ENCODE measurements at regions not wholly inside any gene's neighbourhood (a gene's known extent, or its start where the extent isn't known, plus 50 kb on each side); places are given as distances from the start of the nearest gene placed in this dataset.

GRCh38 chr5:145465474-145466263, 369.5 kb downstream of the PRELID2 start (continued):
- TF ChIP-seq, protein P1, sequence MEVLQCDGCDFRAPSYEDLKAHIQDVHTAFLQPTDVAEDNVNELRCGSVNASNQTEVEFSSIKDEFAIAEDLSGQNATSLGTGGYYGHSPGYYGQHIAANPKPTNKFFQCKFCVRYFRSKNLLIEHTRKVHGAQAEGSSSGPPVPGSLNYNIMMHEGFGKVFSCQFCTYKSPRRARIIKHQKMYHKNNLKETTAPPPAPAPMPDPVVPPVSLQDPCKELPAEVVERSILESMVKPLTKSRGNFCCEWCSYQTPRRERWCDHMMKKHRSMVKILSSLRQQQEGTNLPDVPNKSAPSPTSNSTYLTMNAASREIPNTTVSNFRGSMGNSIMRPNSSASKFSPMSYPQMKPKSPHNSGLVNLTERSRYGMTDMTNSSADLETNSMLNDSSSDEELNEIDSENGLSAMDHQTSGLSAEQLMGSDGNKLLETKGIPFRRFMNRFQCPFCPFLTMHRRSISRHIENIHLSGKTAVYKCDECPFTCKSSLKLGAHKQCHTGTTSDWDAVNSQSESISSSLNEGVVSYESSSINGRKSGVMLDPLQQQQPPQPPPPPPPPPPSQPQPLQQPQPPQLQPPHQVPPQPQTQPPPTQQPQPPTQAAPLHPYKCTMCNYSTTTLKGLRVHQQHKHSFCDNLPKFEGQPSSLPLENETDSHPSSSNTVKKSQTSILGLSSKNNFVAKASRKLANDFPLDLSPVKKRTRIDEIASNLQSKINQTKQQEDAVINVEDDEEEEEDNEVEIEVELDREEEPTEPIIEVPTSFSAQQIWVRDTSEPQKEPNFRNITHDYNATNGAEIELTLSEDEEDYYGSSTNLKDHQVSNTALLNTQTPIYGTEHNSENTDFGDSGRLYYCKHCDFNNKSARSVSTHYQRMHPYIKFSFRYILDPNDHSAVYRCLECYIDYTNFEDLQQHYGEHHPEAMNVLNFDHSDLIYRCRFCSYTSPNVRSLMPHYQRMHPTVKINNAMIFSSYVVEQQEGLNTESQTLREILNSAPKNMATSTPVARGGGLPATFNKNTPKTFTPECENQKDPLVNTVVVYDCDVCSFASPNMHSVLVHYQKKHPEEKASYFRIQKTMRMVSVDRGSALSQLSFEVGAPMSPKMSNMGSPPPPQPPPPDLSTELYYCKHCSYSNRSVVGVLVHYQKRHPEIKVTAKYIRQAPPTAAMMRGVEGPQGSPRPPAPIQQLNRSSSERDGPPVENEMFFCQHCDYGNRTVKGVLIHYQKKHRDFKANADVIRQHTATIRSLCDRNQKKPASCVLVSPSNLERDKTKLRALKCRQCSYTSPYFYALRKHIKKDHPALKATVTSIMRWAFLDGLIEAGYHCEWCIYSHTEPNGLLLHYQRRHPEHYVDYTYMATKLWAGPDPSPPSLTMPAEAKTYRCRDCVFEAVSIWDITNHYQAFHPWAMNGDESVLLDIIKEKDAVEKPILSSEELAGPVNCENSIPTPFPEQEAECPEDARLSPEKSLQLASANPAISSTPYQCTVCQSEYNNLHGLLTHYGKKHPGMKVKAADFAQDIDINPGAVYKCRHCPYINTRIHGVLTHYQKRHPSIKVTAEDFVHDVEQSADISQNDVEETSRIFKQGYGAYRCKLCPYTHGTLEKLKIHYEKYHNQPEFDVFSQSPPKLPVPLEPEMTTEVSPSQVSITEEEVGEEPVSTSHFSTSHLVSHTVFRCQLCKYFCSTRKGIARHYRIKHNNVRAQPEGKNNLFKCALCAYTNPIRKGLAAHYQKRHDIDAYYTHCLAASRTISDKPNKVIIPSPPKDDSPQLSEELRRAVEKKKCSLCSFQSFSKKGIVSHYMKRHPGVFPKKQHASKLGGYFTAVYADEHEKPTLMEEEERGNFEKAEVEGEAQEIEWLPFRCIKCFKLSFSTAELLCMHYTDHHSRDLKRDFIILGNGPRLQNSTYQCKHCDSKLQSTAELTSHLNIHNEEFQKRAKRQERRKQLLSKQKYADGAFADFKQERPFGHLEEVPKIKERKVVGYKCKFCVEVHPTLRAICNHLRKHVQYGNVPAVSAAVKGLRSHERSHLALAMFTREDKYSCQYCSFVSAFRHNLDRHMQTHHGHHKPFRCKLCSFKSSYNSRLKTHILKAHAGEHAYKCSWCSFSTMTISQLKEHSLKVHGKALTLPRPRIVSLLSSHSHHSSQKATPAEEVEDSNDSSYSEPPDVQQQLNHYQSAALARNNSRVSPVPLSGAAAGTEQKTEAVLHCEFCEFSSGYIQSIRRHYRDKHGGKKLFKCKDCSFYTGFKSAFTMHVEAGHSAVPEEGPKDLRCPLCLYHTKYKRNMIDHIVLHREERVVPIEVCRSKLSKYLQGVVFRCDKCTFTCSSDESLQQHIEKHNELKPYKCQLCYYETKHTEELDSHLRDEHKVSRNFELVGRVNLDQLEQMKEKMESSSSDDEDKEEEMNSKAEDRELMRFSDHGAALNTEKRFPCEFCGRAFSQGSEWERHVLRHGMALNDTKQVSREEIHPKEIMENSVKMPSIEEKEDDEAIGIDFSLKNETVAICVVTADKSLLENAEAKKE (CRISPR knock-in tag; IDR thresholded peaks at IDR 0.05) = no peak
- TF ChIP-seq CREB1 (CRISPR knock-in tag; IDR thresholded peaks at IDR 0.05; ENCODE audit: low read depth) (no peak), POLR2AphosphoS5 (IDR thresholded peaks at IDR 0.05; ENCODE audit: low read depth) (no peak), EZH2 (IDR thresholded peaks at IDR 0.05; ENCODE audit: low read depth, unreplicated experiment) (no peak), NANOG (IDR thresholded peaks at IDR 0.05; ENCODE audit: borderline replicate concordance) (no peak), ZNF114 (CRISPR knock-in tag; IDR thresholded peaks at IDR 0.05) (no peak)

DNA sequence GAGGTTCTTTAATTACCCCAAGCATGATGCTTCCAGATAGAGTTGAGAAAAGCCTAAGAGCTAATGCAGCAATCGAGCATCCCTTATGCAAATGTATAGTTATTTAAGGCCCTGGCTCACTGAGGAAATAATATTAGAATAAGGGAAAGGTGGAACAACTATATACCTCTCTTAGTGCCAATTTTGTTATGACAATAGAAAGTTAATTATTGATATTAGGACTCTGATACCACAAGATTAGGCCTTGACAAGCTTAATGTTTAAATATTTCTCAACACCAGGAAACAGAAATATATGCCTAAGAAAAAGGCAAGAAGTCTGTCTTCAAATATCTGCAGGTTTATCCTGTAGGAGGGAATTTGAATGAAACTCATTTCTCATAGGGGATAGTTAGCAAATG, 371.0 kb downstream of the PRELID2 start:
- H3K36me3 Mint-ChIP-seq (ENCODE audit: low read depth) = no peaks in the 10 kb centered on the region
- no peaks in the 10 kb centered on the region for H3K79me2 ChIP-seq (replicated peaks; ENCODE audit: insufficient read depth)
- no peak overlapping the region for H3K4me3 ChIP-seq
- ATAC-seq (no peak), DNase-seq (ENCODE audit: low spot score) (no peak)
- H3K4me1 ChIP-seq (ENCODE audit: insufficient read depth) = no peaks in the 10 kb centered on the region
- no peaks in the 10 kb centered on the region for H3K36me3 ChIP-seq (ENCODE audit: insufficient read depth)
- no peak overlapping the region for H3K27ac ChIP-seq (ENCODE audit: low read depth)
- no peak overlapping the region for H3K27ac Mint-ChIP-seq
- no peak overlapping the region for H3K4me2 ChIP-seq
- H2AFZ ChIP-seq = no peak overlapping the region
- H3K4me1 Mint-ChIP-seq = no peaks in the 10 kb centered on the region
- H3K4me3 Mint-ChIP-seq = no peak overlapping the region
- no peaks in the 10 kb centered on the region for H3F3A ChIP-seq (replicated peaks; ENCODE audit: low read depth)
- H3K27me3 Mint-ChIP-seq (ENCODE audit: insufficient read depth, low read depth, poor library complexity) = no peaks in the 10 kb centered on the region
- no peaks in the 10 kb centered on the region for H3K9me3 Mint-ChIP-seq
- H4K20me1 ChIP-seq (replicated peaks; ENCODE audit: insufficient read depth) = no peaks in the 10 kb centered on the region
- 0 out of 2 replicates have a peak, but pooled peaks cover 5% of the 10 kb centered on the region for H3K9me2 ChIP-seq (ENCODE audit: insufficient read depth)
- no peaks in the 10 kb centered on the region for H3K27me3 ChIP-seq (ENCODE audit: insufficient read depth)
- TF ChIP-seq, protein P2, sequence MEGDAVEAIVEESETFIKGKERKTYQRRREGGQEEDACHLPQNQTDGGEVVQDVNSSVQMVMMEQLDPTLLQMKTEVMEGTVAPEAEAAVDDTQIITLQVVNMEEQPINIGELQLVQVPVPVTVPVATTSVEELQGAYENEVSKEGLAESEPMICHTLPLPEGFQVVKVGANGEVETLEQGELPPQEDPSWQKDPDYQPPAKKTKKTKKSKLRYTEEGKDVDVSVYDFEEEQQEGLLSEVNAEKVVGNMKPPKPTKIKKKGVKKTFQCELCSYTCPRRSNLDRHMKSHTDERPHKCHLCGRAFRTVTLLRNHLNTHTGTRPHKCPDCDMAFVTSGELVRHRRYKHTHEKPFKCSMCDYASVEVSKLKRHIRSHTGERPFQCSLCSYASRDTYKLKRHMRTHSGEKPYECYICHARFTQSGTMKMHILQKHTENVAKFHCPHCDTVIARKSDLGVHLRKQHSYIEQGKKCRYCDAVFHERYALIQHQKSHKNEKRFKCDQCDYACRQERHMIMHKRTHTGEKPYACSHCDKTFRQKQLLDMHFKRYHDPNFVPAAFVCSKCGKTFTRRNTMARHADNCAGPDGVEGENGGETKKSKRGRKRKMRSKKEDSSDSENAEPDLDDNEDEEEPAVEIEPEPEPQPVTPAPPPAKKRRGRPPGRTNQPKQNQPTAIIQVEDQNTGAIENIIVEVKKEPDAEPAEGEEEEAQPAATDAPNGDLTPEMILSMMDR (conservative IDR thresholded peaks at IDR 0.05; ENCODE audit: low read depth in 2 of 2) = no peak
- TF ChIP-seq, protein P3, sequence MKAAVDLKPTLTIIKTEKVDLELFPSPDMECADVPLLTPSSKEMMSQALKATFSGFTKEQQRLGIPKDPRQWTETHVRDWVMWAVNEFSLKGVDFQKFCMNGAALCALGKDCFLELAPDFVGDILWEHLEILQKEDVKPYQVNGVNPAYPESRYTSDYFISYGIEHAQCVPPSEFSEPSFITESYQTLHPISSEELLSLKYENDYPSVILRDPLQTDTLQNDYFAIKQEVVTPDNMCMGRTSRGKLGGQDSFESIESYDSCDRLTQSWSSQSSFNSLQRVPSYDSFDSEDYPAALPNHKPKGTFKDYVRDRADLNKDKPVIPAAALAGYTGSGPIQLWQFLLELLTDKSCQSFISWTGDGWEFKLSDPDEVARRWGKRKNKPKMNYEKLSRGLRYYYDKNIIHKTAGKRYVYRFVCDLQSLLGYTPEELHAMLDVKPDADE (IDR thresholded peaks at IDR 0.05) = no peak
- TF ChIP-seq STAT1 (IDR thresholded peaks at IDR 0.05; ENCODE audit: unreplicated experiment) = no peak

Data from GM23338 (cell line).